ENCODE measurements at regions not wholly inside any gene's neighbourhood (a gene's known extent, or its start where the extent isn't known, plus 50 kb on each side); places are given as distances from the start of the nearest gene placed in this dataset.
"Not testable (repeated sequence)": the region's sequence is repeated elsewhere in the genome, so short reads cannot be mapped to it uniquely, and the experiment has no call there.

GRCh38 chr7:45289611-45290010 is 132.0 kb downstream of the RAMP3 start:
- not testable (repeated sequence) for TF ChIP-seq EZH2 (IDR thresholded peaks at IDR 0.05); POLR2A (IDR thresholded peaks at IDR 0.05; ENCODE audit: borderline replicate concordance, extremely low read depth, insufficient read depth, insufficient read length); ATF3 (IDR thresholded peaks at IDR 0.05); SP1 (IDR thresholded peaks at IDR 0.05; ENCODE audit: low read depth); JUND (IDR thresholded peaks at IDR 0.05); CEBPB (IDR thresholded peaks at IDR 0.05; ENCODE audit: low read depth); YY1 (IDR thresholded peaks at IDR 0.05; ENCODE audit: extremely low read depth, insufficient replicate concordance, low read depth, low read length)
- TF ChIP-seq, protein P1, sequence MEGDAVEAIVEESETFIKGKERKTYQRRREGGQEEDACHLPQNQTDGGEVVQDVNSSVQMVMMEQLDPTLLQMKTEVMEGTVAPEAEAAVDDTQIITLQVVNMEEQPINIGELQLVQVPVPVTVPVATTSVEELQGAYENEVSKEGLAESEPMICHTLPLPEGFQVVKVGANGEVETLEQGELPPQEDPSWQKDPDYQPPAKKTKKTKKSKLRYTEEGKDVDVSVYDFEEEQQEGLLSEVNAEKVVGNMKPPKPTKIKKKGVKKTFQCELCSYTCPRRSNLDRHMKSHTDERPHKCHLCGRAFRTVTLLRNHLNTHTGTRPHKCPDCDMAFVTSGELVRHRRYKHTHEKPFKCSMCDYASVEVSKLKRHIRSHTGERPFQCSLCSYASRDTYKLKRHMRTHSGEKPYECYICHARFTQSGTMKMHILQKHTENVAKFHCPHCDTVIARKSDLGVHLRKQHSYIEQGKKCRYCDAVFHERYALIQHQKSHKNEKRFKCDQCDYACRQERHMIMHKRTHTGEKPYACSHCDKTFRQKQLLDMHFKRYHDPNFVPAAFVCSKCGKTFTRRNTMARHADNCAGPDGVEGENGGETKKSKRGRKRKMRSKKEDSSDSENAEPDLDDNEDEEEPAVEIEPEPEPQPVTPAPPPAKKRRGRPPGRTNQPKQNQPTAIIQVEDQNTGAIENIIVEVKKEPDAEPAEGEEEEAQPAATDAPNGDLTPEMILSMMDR (IDR thresholded peaks at IDR 0.05 in 2 of 3, conservative IDR thresholded peaks at IDR 0.05 in 1 of 3; ENCODE audit: borderline replicate concordance in 1 of 3, insufficient read depth in 1 of 3, low read depth in 2 of 3, low read length in 2 of 3): not testable (repeated sequence)

Data from HCT116 (cell line).